ENCODE measurements at regions not wholly inside any gene's neighbourhood (a gene's known extent, or its start where the extent isn't known, plus 50 kb on each side); places are given as distances from the start of the nearest gene placed in this dataset.

- no peak overlapping the region for H3K4me2 ChIP-seq (ENCODE audit: extremely low read depth, insufficient read depth, low read length)
- no peaks in the 10 kb centered on the region for H4K20me1 ChIP-seq (ENCODE audit: control insufficient read depth, extremely low read depth, insufficient read depth, low read length)
- no peaks in the 10 kb centered on the region for H3K4me1 ChIP-seq (ENCODE audit: control insufficient read depth, extremely low read depth, insufficient read depth, low read length)
- H3K27me3 ChIP-seq (ENCODE audit: control insufficient read depth, insufficient read depth, low read length) = no peaks in the 10 kb centered on the region
- no peak overlapping the region for H3K27ac ChIP-seq (ENCODE audit: insufficient read depth, low read length)
- no peak overlapping the region for H3K4me3 ChIP-seq (replicated peaks in 1 of 4; ENCODE audit: control extremely low read depth in 1 of 4, insufficient read depth in 1 of 4, low read depth in 3 of 4, low read length in 4 of 4)
- H3K9me3 ChIP-seq (ENCODE audit: control insufficient read depth, insufficient read depth, low read depth, low read length) = no peaks in the 10 kb centered on the region
- H3K79me2 ChIP-seq (ENCODE audit: control insufficient read depth, insufficient read depth, low read length) = no peaks in the 10 kb centered on the region
- TF ChIP-seq CTCF (conservative IDR thresholded peaks at IDR 0.05 in 1 of 2, IDR thresholded peaks at IDR 0.05 in 1 of 2; ENCODE audit: low read depth in 1 of 2, low read length in 2 of 2) = no peak
- no peak for TF ChIP-seq EZH2 (IDR thresholded peaks at IDR 0.05; ENCODE audit: low read length, missing control alignments)
- no peak overlapping the region for H3K9ac ChIP-seq (ENCODE audit: insufficient read depth, low read length)
- H3K36me3 ChIP-seq (ENCODE audit: control insufficient read depth, insufficient read depth, low read length) = no peaks in the 10 kb centered on the region
- DNase-seq (ENCODE audit: low read depth in 2 of 2) = no peak
- H2AFZ ChIP-seq (ENCODE audit: low read length) = no peak overlapping the region
Measured at GRCh38 chr13:22644941-22645340, 535.8 kb upstream of the SGCG start.

- no peaks in the 10 kb centered on the region for H4K20me1 ChIP-seq (ENCODE audit: control insufficient read depth, extremely low read depth, insufficient read depth, low read length)
- H3K4me2 ChIP-seq (ENCODE audit: extremely low read depth, insufficient read depth, low read length) = no peak overlapping the region
- no peak overlapping the region for H2AFZ ChIP-seq (ENCODE audit: low read length)
- DNase-seq (ENCODE audit: low read depth in 2 of 2) = no peak
- no peak overlapping the region for H3K4me3 ChIP-seq (replicated peaks in 1 of 4; ENCODE audit: control extremely low read depth in 1 of 4, insufficient read depth in 1 of 4, low read depth in 3 of 4, low read length in 4 of 4)
- no peaks in the 10 kb centered on the region for H3K9me3 ChIP-seq (ENCODE audit: control insufficient read depth, insufficient read depth, low read depth, low read length)
- no peak overlapping the region for H3K9ac ChIP-seq (ENCODE audit: insufficient read depth, low read length)
- TF ChIP-seq EZH2 (IDR thresholded peaks at IDR 0.05; ENCODE audit: low read length, missing control alignments) (no peak), CTCF (conservative IDR thresholded peaks at IDR 0.05 in 1 of 2, IDR thresholded peaks at IDR 0.05 in 1 of 2; ENCODE audit: low read depth in 1 of 2, low read length in 2 of 2) (no peak)
- H3K4me1 ChIP-seq (ENCODE audit: control insufficient read depth, extremely low read depth, insufficient read depth, low read length) = no peaks in the 10 kb centered on the region
- no peaks in the 10 kb centered on the region for H3K27me3 ChIP-seq (ENCODE audit: control insufficient read depth, insufficient read depth, low read length)
- no peaks in the 10 kb centered on the region for H3K36me3 ChIP-seq (ENCODE audit: control insufficient read depth, insufficient read depth, low read length)
- H3K27ac ChIP-seq (ENCODE audit: insufficient read depth, low read length) = no peak overlapping the region
- no peaks in the 10 kb centered on the region for H3K79me2 ChIP-seq (ENCODE audit: control insufficient read depth, insufficient read depth, low read length)
Measured at GRCh38 chr13:22647156-22647850, 533.5 kb upstream of the SGCG start.

- no peak overlapping the region for H2AFZ ChIP-seq (ENCODE audit: low read length)
- DNase-seq (ENCODE audit: low read depth in 2 of 2) = no peak
- no peak for TF ChIP-seq EZH2 (IDR thresholded peaks at IDR 0.05; ENCODE audit: low read length, missing control alignments)
- TF ChIP-seq CTCF (conservative IDR thresholded peaks at IDR 0.05 in 1 of 2, IDR thresholded peaks at IDR 0.05 in 1 of 2; ENCODE audit: low read depth in 1 of 2, low read length in 2 of 2) = no peak
- H3K36me3 ChIP-seq (ENCODE audit: control insufficient read depth, insufficient read depth, low read length) = no peaks in the 10 kb centered on the region
- H3K9ac ChIP-seq (ENCODE audit: insufficient read depth, low read length) = no peak overlapping the region
- H3K4me1 ChIP-seq (ENCODE audit: control insufficient read depth, extremely low read depth, insufficient read depth, low read length) = no peaks in the 10 kb centered on the region
- no peaks in the 10 kb centered on the region for H3K9me3 ChIP-seq (ENCODE audit: control insufficient read depth, insufficient read depth, low read depth, low read length)
- no peaks in the 10 kb centered on the region for H4K20me1 ChIP-seq (ENCODE audit: control insufficient read depth, extremely low read depth, insufficient read depth, low read length)
- H3K4me3 ChIP-seq (replicated peaks in 1 of 4; ENCODE audit: control extremely low read depth in 1 of 4, insufficient read depth in 1 of 4, low read depth in 3 of 4, low read length in 4 of 4) = no peak overlapping the region
- no peaks in the 10 kb centered on the region for H3K27me3 ChIP-seq (ENCODE audit: control insufficient read depth, insufficient read depth, low read length)
- no peak overlapping the region for H3K4me2 ChIP-seq (ENCODE audit: extremely low read depth, insufficient read depth, low read length)
- no peaks in the 10 kb centered on the region for H3K79me2 ChIP-seq (ENCODE audit: control insufficient read depth, insufficient read depth, low read length)
- no peak overlapping the region for H3K27ac ChIP-seq (ENCODE audit: insufficient read depth, low read length)
Measured at GRCh38 chr13:22648320-22648801, 532.4 kb upstream of the SGCG start.
